Mesenchymal stem cell (in vitro differentiated cells and primary cell): ENCODE measurements at regions not wholly inside any gene's neighbourhood (a gene's known extent, or its start where the extent isn't known, plus 50 kb on each side); places are given as distances from the start of the nearest gene placed in this dataset.

Experiments
- DNase-seq: peaks from one replicate; pipeline ENCODE4 v3.0.0-alpha.2; 2013
- H2AFZ ChIP-seq: one replicate; pipeline ENCODE4 v1.6.1; 2013; ENCODE audit warnings: low read depth, mild to moderate bottlenecking, control low read depth, inconsistent platforms, low read length, moderate library complexity
- H2AK5ac ChIP-seq: 2 replicates; pipeline ENCODE4 v1.6.1; 2013; ENCODE audit warnings: low read length, moderate library complexity, mild to moderate bottlenecking, inconsistent platforms; ENCODE audit not compliant: severe bottlenecking
- H2BK120ac ChIP-seq: one replicate; pipeline ENCODE4 v1.6.1; 2013; ENCODE audit warnings: low read depth, mild to moderate bottlenecking, inconsistent platforms, low read length, moderate library complexity
- H2BK12ac ChIP-seq, 2 experiments: one replicate each; pipeline ENCODE4 v1.6.1; 2013; ENCODE audit warnings: inconsistent platforms in 2 of 2, low read length in 2 of 2, mild to moderate bottlenecking in 2 of 2, moderate library complexity in 2 of 2, control low read depth in 1 of 2
- H2BK15ac ChIP-seq: one replicate; pipeline ENCODE4 v1.6.1; 2013; ENCODE audit warnings: mild to moderate bottlenecking, low read depth, inconsistent platforms; ENCODE audit not compliant: poor library complexity, severe bottlenecking
- H2BK5ac ChIP-seq: 2 replicates; pipeline ENCODE4 v1.6.1; 2013; ENCODE audit warnings: low read depth, mild to moderate bottlenecking, low read length, control low read depth, inconsistent platforms; ENCODE audit not compliant: poor library complexity, severe bottlenecking
- H3K14ac ChIP-seq, 2 experiments: one replicate each; pipeline ENCODE4 v1.6.1; 2013; ENCODE audit warnings: inconsistent platforms in 2 of 2, low read length in 2 of 2, control low read depth in 1 of 2, mild to moderate bottlenecking in 1 of 2, moderate library complexity in 1 of 2
- H3K18ac ChIP-seq, 2 experiments: one replicate each; pipeline ENCODE4 v1.6.1; 2013; ENCODE audit warnings: inconsistent platforms in 2 of 2, low read length in 2 of 2, control low read depth in 1 of 2, low read depth in 1 of 2, mild to moderate bottlenecking in 1 of 2
- H3K23ac ChIP-seq, 2 experiments: one replicate each; pipeline ENCODE4 v1.6.1; 2013; ENCODE audit warnings: inconsistent platforms in 2 of 2, low read length in 2 of 2, mild to moderate bottlenecking in 2 of 2, moderate library complexity in 2 of 2, control low read depth in 1 of 2
- H3K27ac ChIP-seq: 2 replicates; pipeline ENCODE4 v1.5.1; 2013; ENCODE audit warnings: mild to moderate bottlenecking, moderate library complexity, low read length, control low read depth, inconsistent platforms; ENCODE audit not compliant: poor library complexity, severe bottlenecking
- H3K27me3 ChIP-seq, 2 experiments: 2 replicates each; pipeline versions ENCODE4 v1.6.1 to v1.7.0; 2013; ENCODE audit warnings: low read length in 2 of 2, mild to moderate bottlenecking in 2 of 2, moderate library complexity in 2 of 2, control low read depth in 1 of 2, inconsistent platforms in 1 of 2; ENCODE audit not compliant: control insufficient read depth in 1 of 2, insufficient read depth in 1 of 2
- H3K36me3 ChIP-seq, 2 experiments: 2 replicates each; pipeline versions ENCODE4 v1.6.1 to v1.7.0; 2013; ENCODE audit warnings: low read length in 2 of 2, control low read depth in 1 of 2, inconsistent platforms in 1 of 2, low read depth in 1 of 2, mild to moderate bottlenecking in 1 of 2; ENCODE audit not compliant: insufficient read depth in 2 of 2, control insufficient read depth in 1 of 2
- H3K4ac ChIP-seq, 2 experiments: one replicate each; pipeline ENCODE4 v1.6.1; 2013; ENCODE audit warnings: inconsistent platforms in 2 of 2, low read length in 2 of 2, mild to moderate bottlenecking in 2 of 2, moderate library complexity in 2 of 2, control low read depth in 1 of 2, low read depth in 1 of 2
- H3K4me1 ChIP-seq: 2 replicates; pipeline ENCODE4 v1.6.1; 2013; ENCODE audit warnings: low read depth, low read length, control low read depth; ENCODE audit not compliant: control insufficient read depth, insufficient read depth
- H3K4me2 ChIP-seq: 2 replicates; pipeline ENCODE4 v1.6.1; 2013; ENCODE audit warnings: low read length, mild to moderate bottlenecking, inconsistent platforms; ENCODE audit not compliant: poor library complexity, severe bottlenecking
- H3K4me3 ChIP-seq, 2 experiments: 2 replicates each; pipeline versions ENCODE4 v1.5.1 to v1.7.0; 2013; ENCODE audit warnings: low read length in 2 of 2, mild to moderate bottlenecking in 2 of 2, control low read depth in 1 of 2, low read depth in 1 of 2; ENCODE audit not compliant: insufficient read depth in 1 of 2
- H3K79me1 ChIP-seq: replicated peaks from 2 replicates; pipeline ENCODE4 v1.6.1; 2013; ENCODE audit warnings: mild to moderate bottlenecking, control low read depth, low read length, inconsistent platforms; ENCODE audit not compliant: poor library complexity, severe bottlenecking
- H3K9ac ChIP-seq: 2 replicates; pipeline ENCODE4 v1.7.0; 2013; ENCODE audit warnings: mild to moderate bottlenecking, low read length, moderate library complexity
- H3K9me3 ChIP-seq: 2 replicates; pipeline ENCODE4 v1.7.0; 2013; ENCODE audit warnings: mild to moderate bottlenecking, low read length; ENCODE audit not compliant: control insufficient read depth
- H4K8ac ChIP-seq: one replicate; pipeline ENCODE4 v1.6.1; 2013; ENCODE audit warnings: inconsistent platforms, mild to moderate bottlenecking, low read length, moderate library complexity
- H4K91ac ChIP-seq: one replicate; pipeline ENCODE4 v1.6.1; 2013; ENCODE audit warnings: mild to moderate bottlenecking, low read length, inconsistent platforms
- WGBS: methylation state at CpG from one replicate; pipeline ENCODE4 v1.1.7; 2013; ENCODE audit warnings: mixed read lengths; 5-methylcytosine and 5-hydroxymethylcytosine counted together

DNA sequence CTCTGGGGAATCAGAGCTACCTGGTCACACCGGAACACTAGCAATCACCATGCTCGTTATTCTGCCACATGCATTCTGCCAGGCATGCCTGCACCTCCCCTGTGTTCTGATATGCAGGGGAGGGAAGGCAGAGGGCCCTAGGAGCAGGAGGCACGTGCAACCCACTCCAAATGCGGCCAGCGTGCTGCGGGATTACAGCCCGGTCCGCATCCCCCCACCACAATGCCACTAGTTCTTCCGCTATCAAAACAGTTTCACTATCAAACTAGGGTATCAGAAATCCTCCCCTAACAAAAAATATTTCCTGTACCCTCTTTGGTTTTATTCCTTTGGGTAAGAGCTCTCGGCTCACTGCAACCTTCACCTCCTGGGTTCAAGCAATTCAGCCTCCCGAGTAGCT, 223.2 kb upstream of the IGF1R start:
- H2AFZ ChIP-seq, result no peak overlapping the region
- H3K36me3 ChIP-seq, result no peaks in the 10 kb centered on the region
- peaks cover 9% of the 10 kb centered on the region for H3K4me1 ChIP-seq
- H2BK120ac ChIP-seq, result no peak overlapping the region
- no peak overlapping the region for H3K4me2 ChIP-seq
- H3K4ac ChIP-seq, result no peak overlapping the region
- H2BK12ac ChIP-seq, result no peak overlapping the region
- H3K4me3 ChIP-seq, result no peak overlapping the region
- no peak overlapping the region for H2BK5ac ChIP-seq
- H3K9me3 ChIP-seq, result no peaks in the 10 kb centered on the region
- no peak overlapping the region for H2AK5ac ChIP-seq
- no peak overlapping the region for H3K14ac ChIP-seq
- no peak overlapping the region for H4K91ac ChIP-seq
- H3K23ac ChIP-seq, result no peak overlapping the region
- no peak for DNase-seq
- 93% methylated on average over 11 of the region's 11 CpGs for WGBS
- H3K9ac ChIP-seq, result no peak overlapping the region
- no peak overlapping the region for H2BK15ac ChIP-seq
- H3K27me3 ChIP-seq, result peaks cover 49 to 63% of the 10 kb centered on the region in 2 experiments
- H3K18ac ChIP-seq, result no peak overlapping the region
- no peak overlapping the region for H4K8ac ChIP-seq
- no peaks in the 10 kb centered on the region for H3K79me1 ChIP-seq
- H3K27ac ChIP-seq, result no peak overlapping the region

- H4K8ac ChIP-seq, result no peak overlapping the region
- no peak overlapping the region for H3K23ac ChIP-seq
- no peaks in the 10 kb centered on the region for H3K9me3 ChIP-seq
- H3K27ac ChIP-seq, result no peak overlapping the region
- 64% methylated on average over 8 of the region's 8 CpGs for WGBS
- H2AK5ac ChIP-seq, result no peak overlapping the region
- DNase-seq, result no peak
- no peak overlapping the region for H2BK5ac ChIP-seq
- no peak overlapping the region for H3K14ac ChIP-seq
- H2BK15ac ChIP-seq, result no peak overlapping the region
- H2AFZ ChIP-seq, result no peak overlapping the region
- no peak overlapping the region for H3K18ac ChIP-seq
- H3K9ac ChIP-seq, result no peak overlapping the region
- no peak overlapping the region for H3K4me2 ChIP-seq
- no peak overlapping the region for H3K4ac ChIP-seq
- H3K27me3 ChIP-seq, result peaks cover 39 to 54% of the 10 kb centered on the region in 2 experiments
- H3K4me3 ChIP-seq, result no peak overlapping the region
- H2BK120ac ChIP-seq, result no peak overlapping the region
- no peaks in the 10 kb centered on the region for H3K36me3 ChIP-seq
- no peak overlapping the region for H2BK12ac ChIP-seq
- no peaks in the 10 kb centered on the region for H3K79me1 ChIP-seq
- H3K4me1 ChIP-seq, result peaks cover 3% of the 10 kb centered on the region
- H4K91ac ChIP-seq, result no peak overlapping the region
Observed at GRCh38 chr15:98427321-98427720, 221.0 kb upstream of the IGF1R start.

DNA sequence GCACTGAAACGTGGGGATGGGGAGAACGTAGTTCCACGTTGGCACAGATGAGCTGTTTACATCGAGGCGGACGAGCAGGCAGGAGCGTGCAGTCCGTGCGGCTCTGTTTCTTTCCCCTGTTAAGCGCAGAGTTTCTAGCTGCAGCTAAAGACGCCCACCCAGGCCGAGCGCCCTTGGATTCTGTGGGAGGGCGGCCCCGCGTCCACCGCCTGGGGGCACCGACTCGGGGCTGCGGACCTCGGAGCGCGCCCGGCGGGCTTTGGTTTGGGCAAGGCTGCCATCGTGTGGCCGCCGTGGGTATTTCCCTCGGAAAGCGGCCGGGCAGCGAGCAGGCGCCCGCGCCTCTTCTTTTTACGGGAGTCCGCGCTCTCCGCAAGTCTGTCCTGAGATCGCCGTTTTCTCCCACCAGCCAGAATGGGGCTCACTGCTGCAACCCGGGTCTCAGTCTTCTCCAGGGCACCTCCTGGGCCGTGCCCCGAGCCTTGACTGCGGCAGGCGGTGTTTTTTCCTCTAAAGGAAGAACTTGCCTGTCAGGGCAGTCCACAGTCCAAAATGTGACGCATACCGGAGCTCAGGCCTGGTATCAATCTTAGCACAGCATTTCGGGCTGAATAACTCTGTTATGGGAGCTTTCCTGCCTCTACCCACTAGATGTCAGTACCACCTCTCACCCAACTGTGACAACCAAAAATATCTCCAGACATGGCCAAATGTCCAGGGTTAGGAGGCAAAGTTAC, 219.9 kb upstream of the IGF1R start:
- Histone ChIP-seq H2BK5ac (no peak overlapping the region), H3K9ac (peak overlapping the region; percentile 77), H2BK12ac (no peak overlapping the region), H3K4me3 (peak overlapping the region; percentile 42 to 85), H3K4me1 (peaks cover 3% of the 10 kb centered on the region), H3K79me1 (no peaks in the 10 kb centered on the region), H4K8ac (no peak overlapping the region), H3K4ac (no peak overlapping the region), H3K27me3 (peaks cover 33 to 49% of the 10 kb centered on the region in 2 experiments), H2AK5ac (no peak overlapping the region), H3K9me3 (no peaks in the 10 kb centered on the region), H2BK15ac (no peak overlapping the region), H3K4me2 (peak overlapping the region; percentile 97), H3K14ac (no peak overlapping the region), H2AFZ (peak overlapping the region; percentile 51), H3K27ac (no peak overlapping the region), H3K36me3 (no peaks in the 10 kb centered on the region), H3K18ac (no peak overlapping the region), H2BK120ac (no peak overlapping the region), H3K23ac (no peak overlapping the region), H4K91ac (no peak overlapping the region)
- DNase-seq, result peak; percentile 54
- WGBS, result 7% methylated on average over 49 of the region's 49 CpGs

DNA sequence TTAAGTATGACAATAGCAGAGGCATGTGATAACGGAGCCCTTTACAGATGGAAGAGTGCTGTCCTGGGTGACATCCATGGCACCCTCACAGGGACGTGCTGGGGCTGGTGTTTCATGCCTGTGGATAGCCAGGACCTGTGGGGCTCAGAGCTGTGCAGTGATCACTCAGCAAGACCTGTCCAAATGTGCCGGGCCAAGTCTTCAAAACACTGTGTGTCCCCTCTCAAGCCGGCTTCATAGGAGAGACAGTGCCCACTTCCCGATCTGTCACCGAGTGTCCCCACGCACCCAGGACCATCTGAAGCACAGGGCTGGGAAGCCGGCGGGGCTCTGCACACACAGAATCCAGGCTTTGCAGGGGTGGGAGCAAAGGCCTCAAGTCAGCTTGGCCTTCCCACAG, 217.2 kb upstream of the IGF1R start:
- H3K27me3 ChIP-seq, result peaks cover 25 to 31% of the 10 kb centered on the region in 2 experiments
- H3K9ac ChIP-seq, result no peak overlapping the region
- H4K91ac ChIP-seq, result no peak overlapping the region
- WGBS, result 86% methylated on average over 9 of the region's 9 CpGs
- H2AFZ ChIP-seq, result no peak overlapping the region
- no peaks in the 10 kb centered on the region for H3K9me3 ChIP-seq
- H2AK5ac ChIP-seq, result no peak overlapping the region
- no peak overlapping the region for H3K14ac ChIP-seq
- H3K4ac ChIP-seq, result no peak overlapping the region
- H2BK15ac ChIP-seq, result no peak overlapping the region
- DNase-seq, result no peak
- H2BK120ac ChIP-seq, result no peak overlapping the region
- no peak overlapping the region for H3K4me3 ChIP-seq
- H2BK5ac ChIP-seq, result no peak overlapping the region
- H3K23ac ChIP-seq, result no peak overlapping the region
- no peak overlapping the region for H3K27ac ChIP-seq
- H3K4me2 ChIP-seq, result no peak overlapping the region
- peaks cover 3% of the 10 kb centered on the region for H3K4me1 ChIP-seq
- H4K8ac ChIP-seq, result no peak overlapping the region
- H2BK12ac ChIP-seq, result no peak overlapping the region
- no peak overlapping the region for H3K18ac ChIP-seq
- no peaks in the 10 kb centered on the region for H3K36me3 ChIP-seq
- no peaks in the 10 kb centered on the region for H3K79me1 ChIP-seq
